CD1c-positive myeloid dendritic cell (primary cell): ENCODE measurements at regions not wholly inside any gene's neighbourhood (a gene's known extent, or its start where the extent isn't known, plus 50 kb on each side); places are given as distances from the start of the nearest gene placed in this dataset.
"Not testable (repeated sequence)": the region's sequence is repeated elsewhere in the genome, so short reads cannot be mapped to it uniquely, and the experiment has no call there.

Experiments used
- DNase-seq: peaks from one replicate; pipeline ENCODE4 v3.0.0-alpha.2; 2016; ENCODE audit errors: extremely low spot score

GRCh38 chr20:43837856-43838702 lies 76.6 kb upstream of the TOX2 start:
- no peak for DNase-seq

DNA sequence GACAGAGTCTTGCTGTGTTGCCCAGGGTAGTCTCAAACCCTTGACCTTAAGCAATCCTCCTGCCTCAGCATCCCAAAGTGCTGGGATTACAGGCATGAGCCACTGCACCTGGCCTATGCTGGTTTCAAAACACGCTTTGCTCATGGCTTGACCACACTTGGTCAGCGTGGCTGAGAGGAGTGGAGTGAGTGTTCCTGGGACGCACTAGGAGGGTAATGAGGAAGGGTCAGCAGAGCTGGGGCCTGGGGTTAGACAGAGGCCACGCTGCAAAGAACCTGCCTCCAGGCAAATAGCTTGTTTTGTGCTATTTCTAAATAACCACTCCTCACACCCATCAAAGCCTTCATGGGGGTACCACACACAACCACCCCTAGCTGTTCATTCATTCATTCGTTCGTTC lies 77.9 kb upstream of the TOX2 start:
- DNase-seq = no peak

GRCh38 chr20:43835944-43836508 lies 78.6 kb upstream of the TOX2 start:
- no peak for DNase-seq

DNA sequence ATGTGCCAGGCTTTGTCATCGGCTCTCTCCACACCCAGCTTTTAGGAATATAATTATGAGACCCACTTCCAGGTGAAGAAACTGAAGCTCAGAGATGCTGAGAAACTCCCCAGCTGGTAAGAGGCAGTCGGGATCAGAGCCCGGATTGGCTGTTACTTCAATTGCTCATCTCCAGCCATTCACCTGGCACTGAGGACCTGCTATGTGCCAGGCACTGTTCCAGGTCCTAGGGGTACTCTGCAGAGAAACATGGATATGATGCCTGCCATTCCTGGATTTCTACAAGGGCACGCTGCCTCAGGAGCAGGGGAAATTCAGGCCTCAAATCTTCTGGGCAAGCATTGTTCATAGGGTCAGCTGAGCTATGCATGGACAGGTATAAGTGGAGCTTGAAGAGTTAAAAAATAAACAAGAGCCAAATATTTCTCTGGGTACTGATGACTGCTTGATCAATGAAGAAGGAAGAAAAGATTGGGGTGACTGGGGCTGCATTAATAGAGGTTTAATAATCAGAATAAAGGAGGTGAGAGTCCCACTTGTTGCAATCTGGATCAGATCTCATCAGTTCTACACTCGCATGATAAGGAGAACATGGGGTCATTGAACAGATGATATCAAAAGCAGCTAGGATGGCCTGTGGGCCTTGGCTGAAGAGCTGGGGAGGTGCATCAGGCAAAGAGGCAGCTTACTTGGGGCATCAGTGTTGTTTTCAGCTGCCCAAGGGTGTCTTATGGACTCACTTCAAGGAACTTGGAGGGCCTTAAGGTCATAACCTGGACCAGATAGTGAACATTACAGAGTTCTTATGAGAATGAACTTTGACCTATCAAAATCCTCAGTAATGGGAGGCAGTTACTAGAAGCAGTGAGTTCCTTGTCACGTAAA lies 80.9 kb upstream of the TOX2 start:
- no peak for DNase-seq

- DNase-seq = no peak
These were observed 81.7 kb upstream of the TOX2 start for GRCh38 chr20:43832961-43833360.

DNA sequence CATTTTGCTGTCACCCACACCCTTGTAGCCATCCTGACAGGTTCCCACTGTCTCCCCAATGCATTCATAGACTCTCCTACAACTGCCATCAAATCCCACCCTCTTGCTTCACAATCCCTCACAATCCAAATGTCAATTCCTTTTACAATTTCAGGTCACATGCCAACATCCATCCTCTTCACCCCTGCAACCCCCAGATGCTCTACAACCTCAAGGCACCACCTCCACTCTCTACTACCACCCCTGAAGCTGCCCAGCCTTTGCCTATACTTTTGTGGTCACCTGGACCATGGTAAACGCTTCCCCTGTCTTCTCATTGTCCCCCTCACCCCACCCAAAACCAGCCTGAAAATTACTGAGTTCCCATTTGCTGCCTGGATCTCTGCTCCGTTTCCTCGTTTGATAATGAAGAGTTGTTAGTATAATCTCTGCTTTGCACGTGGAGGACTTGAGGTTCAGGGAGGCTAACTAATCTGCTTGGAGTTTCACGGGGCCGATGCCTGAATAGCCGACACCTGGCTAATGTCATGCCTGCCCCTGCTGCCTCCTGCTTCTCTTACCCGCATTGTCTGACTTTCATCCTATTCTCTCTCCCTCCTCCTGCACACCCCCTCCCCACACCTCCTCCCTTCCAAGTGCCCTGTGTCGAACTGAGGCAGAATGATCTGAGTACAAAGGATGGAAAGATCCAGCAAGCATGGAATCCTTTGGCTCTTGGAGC lies 82.4 kb upstream of the TOX2 start:
- DNase-seq = no peak

GRCh38 chr20:43831481-43832065 lies 83.1 kb upstream of the TOX2 start:
- DNase-seq = no peak

DNA sequence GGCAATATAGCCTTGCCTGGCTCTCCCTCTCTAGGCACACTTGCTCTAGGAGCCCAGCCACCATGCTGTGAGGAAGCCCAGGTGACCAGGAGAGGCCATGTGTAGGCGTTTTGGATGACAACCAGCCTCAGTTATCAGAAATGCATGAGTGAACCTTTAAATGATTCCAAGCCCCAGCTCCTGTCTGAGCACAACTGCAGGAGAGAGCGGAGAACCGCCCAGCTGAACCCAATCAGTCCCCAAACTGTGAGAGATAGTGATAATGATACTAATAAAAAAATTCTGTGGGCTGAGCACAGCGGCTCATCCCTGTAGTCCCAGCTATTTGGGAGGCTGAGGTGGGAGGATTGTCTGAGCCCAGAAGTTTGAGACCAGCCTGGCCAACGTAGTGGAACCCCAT lies 83.8 kb upstream of the TOX2 start:
- DNase-seq = no peak

- no peak for DNase-seq
These were observed 84.5 kb upstream of the TOX2 start for GRCh38 chr20:43829951-43830690.

GRCh38 chr20:43827940-43828562 lies 86.6 kb upstream of the TOX2 start:
- DNase-seq = no peak

GRCh38 chr20:43826943-43827342 lies 87.7 kb upstream of the TOX2 start:
- not testable (repeated sequence) for DNase-seq

DNA sequence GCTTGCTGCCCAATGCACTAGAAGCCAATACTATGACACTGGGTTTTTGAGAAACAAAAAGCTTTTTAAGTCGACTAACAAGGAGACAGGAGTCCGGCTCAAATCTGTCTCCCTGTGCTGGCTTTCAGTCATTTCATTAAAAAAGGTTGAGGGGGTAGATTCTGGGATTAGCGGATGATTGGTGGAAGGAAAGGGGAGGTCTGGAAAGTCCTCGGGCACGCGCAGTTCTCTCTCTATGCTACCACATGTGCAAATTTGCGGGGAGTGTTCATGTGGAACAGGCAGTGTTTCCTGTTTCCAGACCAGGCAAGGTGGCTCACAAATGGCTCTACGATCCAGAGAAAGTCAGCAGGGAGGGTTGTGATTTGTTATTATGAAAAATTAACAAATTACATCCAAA lies 89.1 kb upstream of the TOX2 start:
- DNase-seq = no peak

- DNase-seq = no peak
These were observed 89.6 kb upstream of the TOX2 start for GRCh38 chr20:43825051-43825402.

- DNase-seq = no peak
These were observed 90.2 kb upstream of the TOX2 start for GRCh38 chr20:43824309-43825050.

DNA sequence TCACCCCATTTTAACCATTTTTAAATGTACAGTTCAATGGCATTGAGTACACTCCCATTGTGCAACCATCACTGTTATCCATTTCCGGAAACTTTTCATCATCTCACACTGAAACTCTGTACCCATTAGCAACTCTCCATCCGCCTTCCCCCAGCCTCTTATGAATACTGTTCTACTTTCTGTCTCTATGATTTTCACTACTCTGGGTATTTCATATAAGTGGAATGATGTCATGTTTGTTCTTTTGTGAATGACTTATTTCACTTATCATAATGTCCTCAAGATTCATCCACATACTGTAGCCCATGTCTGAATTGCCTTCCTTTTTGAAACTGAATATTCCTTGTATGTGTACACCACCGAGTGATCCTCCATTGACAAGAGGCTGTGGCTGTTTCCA lies 92.9 kb upstream of the TOX2 start:
- DNase-seq = no peak

- DNase-seq = no peak
These were observed 93.8 kb upstream of the TOX2 start for GRCh38 chr20:43820731-43821330.

- DNase-seq = no peak
These were observed 85.4 kb upstream of the GTSF1L start for GRCh38 chr20:43812216-43812615.

DNA sequence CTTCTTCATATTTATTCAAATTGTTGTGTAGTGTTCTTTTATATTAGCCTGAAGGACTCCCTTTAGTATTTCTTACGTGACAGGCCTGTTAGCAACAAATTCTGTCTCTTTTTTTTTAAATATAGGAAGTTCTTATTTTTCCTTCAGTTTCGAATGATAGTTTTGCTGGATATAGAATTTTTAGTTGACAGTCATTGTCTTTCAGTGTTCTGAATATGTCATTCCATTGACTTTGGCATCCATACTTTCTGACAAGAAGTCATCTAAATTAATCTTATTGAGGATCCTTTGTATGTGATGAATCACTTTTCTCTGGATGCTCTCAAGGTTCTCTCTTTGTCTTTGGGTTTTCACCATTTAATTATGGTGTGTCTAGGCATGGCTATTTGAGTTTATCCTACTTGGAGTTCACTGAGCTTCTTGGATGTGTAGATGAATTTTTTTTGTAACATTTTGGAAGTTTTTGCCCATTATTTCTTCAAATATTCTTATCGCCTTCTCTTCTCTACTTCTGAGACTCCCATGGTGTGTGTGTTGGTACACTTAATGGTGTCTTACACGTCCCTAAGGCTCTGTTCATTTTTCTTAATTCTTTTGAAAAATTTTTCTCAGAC lies 82.5 kb upstream of the GTSF1L start:
- DNase-seq = no peak

GRCh38 chr20:43804781-43805180 lies 78.0 kb upstream of the GTSF1L start:
- DNase-seq = no peak
